Spleen (tissue), 11 donors: ENCODE measurements at regions not wholly inside any gene's neighbourhood (a gene's known extent, or its start where the extent isn't known, plus 50 kb on each side); places are given as distances from the start of the nearest gene placed in this dataset.

ENCODE experiments used
- DNase-seq: peaks from one replicate; pipeline ENCODE4 v3.0.0-alpha.2; 2020
- H3K27ac ChIP-seq, 8 donors: fragments of 200-600 bp; sonication (generic) in 7 of 8; 1 replicate in 4 of 8; 2 replicates in 4 of 8; pipeline versions ENCODE4 v1.5.0 to v1.8.0; 2016 to 2021; ENCODE audit warnings: inconsistent platforms in 4 of 8, mild to moderate bottlenecking in 4 of 8, moderate library complexity in 1 of 8
- H3K27me3 ChIP-seq, 7 donors: fragments of 200-600 bp; sonication (generic) in 6 of 7; replicated peaks in 1 of 7; 1 replicate in 4 of 7; 2 replicates in 3 of 7; pipeline versions ENCODE4 v1.5.0 to v1.8.0; 2016 to 2021; ENCODE audit warnings: inconsistent platforms in 3 of 7, mild to moderate bottlenecking in 1 of 7
- H3K36me3 ChIP-seq, 6 donors: fragments of 200-600 bp; sonication (generic) in 5 of 6; 1 replicate in 4 of 6; 2 replicates in 2 of 6; pipeline versions ENCODE4 v1.5.0 to v1.8.0; 2016 to 2021; ENCODE audit warnings: inconsistent platforms in 2 of 6
- H3K4me1 ChIP-seq, 6 donors: fragments of 200-600 bp; sonication (generic) in 5 of 6; 1 replicate in 3 of 6; 2 replicates in 3 of 6; pipeline versions ENCODE4 v1.5.0 to v1.8.0; 2016 to 2021; ENCODE audit warnings: inconsistent platforms in 3 of 6
- H3K4me3 ChIP-seq, 8 donors: fragments of 200-600 bp; sonication (generic) in 7 of 8; 1 replicate in 4 of 8; 2 replicates in 4 of 8; pipeline versions ENCODE4 v1.5.0 to v1.8.0; 2016 to 2021; ENCODE audit warnings: inconsistent platforms in 4 of 8, mild to moderate bottlenecking in 4 of 8, moderate library complexity in 2 of 8
- H3K9me3 ChIP-seq, 8 donors: fragments of 200-600 bp; sonication (generic) in 7 of 8; 1 replicate in 4 of 8; 2 replicates in 4 of 8; pipeline versions ENCODE4 v1.5.0 to v1.8.0; 2016 to 2021; ENCODE audit warnings: inconsistent platforms in 4 of 8
- CTCF ChIP-seq, 11 experiments: fragments of 200-600 bp in 7 of 11; fragments of 450-650 bp in 4 of 11; sonication (generic) in 4 of 11; IDR thresholded peaks in 8 of 11; conservative IDR thresholded peaks in 3 of 11; 1 replicate in 7 of 11; 2 replicates in 4 of 11; pipeline versions ENCODE4 v1.4.0 to v1.8.0; 2016 to 2021; ENCODE audit warnings: antibody characterized with exemption in 11 of 11, inconsistent platforms in 4 of 11, mild to moderate bottlenecking in 1 of 11
- POLR2A ChIP-seq, 3 donors: fragments of 450-650 bp; IDR thresholded peaks; one replicate each; pipeline ENCODE4 v1.5.1; 2017; ENCODE audit warnings: antibody characterized with exemption in 3 of 3, mild to moderate bottlenecking in 1 of 3
- POLR2AphosphoS5 ChIP-seq, 3 donors: sonication (generic); formaldehyde crosslinking; IDR thresholded peaks; one replicate each; pipeline ENCODE4 v1.5.1; 2017; ENCODE audit warnings: antibody characterized with exemption in 3 of 3
- WGBS, 5 donors: extraction: QIAGEN DNeasy Blood & Tissue Kit in 3 of 5; methylation state at CpG; one replicate each; pipeline versions ENCODE4 v1.1.5 to v1.1.7; 2013 to 2018; 5-methylcytosine and 5-hydroxymethylcytosine counted together
- intact Hi-C: fragments of 100-400 bp; cut with DNase I; formaldehyde crosslinking; loops from one replicate; pipeline ENCODE4 v1.15.0; 2023; ENCODE audit warnings: low total_unique reads
- donor health status: healthy with polysubstance abuse.
- donor health status: DM: no; HTN: no; CAD: no; lungs with moderate emphysema.
- donor health status: DM: no; HTN: no; CAD: no.
- donor health status: Bipolar disorder and iron deficiency.
- donor health status: healthy.
- donor health status: DM: no; HTN: no; CAD: no.
- donor health status: DM: yes; HTN: yes; CAD: no.

GRCh38 chr4:163991298-163991865 is 496.9 kb downstream of the TMA16 start:
- DNase-seq = no peak
- Histone ChIP-seq H3K27me3 (no peaks in the 10 kb centered on the region), H3K4me3 (no peak overlapping the region), H3K27ac (no peak overlapping the region), H3K36me3 (no peaks in the 10 kb centered on the region), H3K4me1 (no peaks in the 10 kb centered on the region), H3K9me3 (no peaks in the 10 kb centered on the region)
- TF ChIP-seq CTCF (IDR thresholded peaks at IDR 0.05 in 8 of 11, conservative IDR thresholded peaks at IDR 0.05 in 3 of 11) (no peak), POLR2AphosphoS5 (IDR thresholded peaks at IDR 0.05) (no peak), POLR2A (IDR thresholded peaks at IDR 0.05) (no peak)
- WGBS, 5 donors = 64 to 70% (median 65%) methylated on average over 3 of the region's 3 CpGs
- intact Hi-C loops = no loop called here

- 60 to 91% (median 70%) methylated on average over 1 of the region's 1 CpG for WGBS, 5 donors
- H3K27ac ChIP-seq = no peak overlapping the region
- peaks cover 0 to 24% (median 4%) of the 10 kb centered on the region in 8 donors for H3K9me3 ChIP-seq
- H3K4me1 ChIP-seq = no peaks in the 10 kb centered on the region
- no peak overlapping the region for H3K4me3 ChIP-seq
- intact Hi-C loops = no loop called here
- TF ChIP-seq POLR2A (IDR thresholded peaks at IDR 0.05) (no peak), CTCF (IDR thresholded peaks at IDR 0.05 in 8 of 11, conservative IDR thresholded peaks at IDR 0.05 in 3 of 11) (no peak), POLR2AphosphoS5 (IDR thresholded peaks at IDR 0.05) (no peak)
- no peak for DNase-seq
- no peaks in the 10 kb centered on the region for H3K27me3 ChIP-seq
- no peaks in the 10 kb centered on the region for H3K36me3 ChIP-seq
These were observed 514.9 kb downstream of the TMA16 start for GRCh38 chr4:164009435-164009834.

GRCh38 chr4:164011791-164012190 is 517.3 kb downstream of the TMA16 start:
- Histone ChIP-seq H3K4me3 (no peak overlapping the region), H3K9me3 (peaks cover 0 to 3% (median 0%) of the 10 kb centered on the region in 8 donors), H3K4me1 (no peaks in the 10 kb centered on the region), H3K27ac (no peak overlapping the region), H3K36me3 (no peaks in the 10 kb centered on the region), H3K27me3 (no peaks in the 10 kb centered on the region)
- 58 to 72% (median 63%) methylated on average over 4 of the region's 4 CpGs for WGBS, 5 donors
- intact Hi-C loops = no loop called here
- no peak for DNase-seq
- TF ChIP-seq POLR2AphosphoS5 (IDR thresholded peaks at IDR 0.05) (no peak), POLR2A (IDR thresholded peaks at IDR 0.05) (no peak), CTCF (IDR thresholded peaks at IDR 0.05 in 8 of 11, conservative IDR thresholded peaks at IDR 0.05 in 3 of 11) (no peak)

- no peak for DNase-seq
- intact Hi-C loops = no loop called here
- Histone ChIP-seq H3K27me3 (no peaks in the 10 kb centered on the region), H3K4me3 (no peak overlapping the region), H3K36me3 (no peaks in the 10 kb centered on the region), H3K4me1 (no peaks in the 10 kb centered on the region), H3K9me3 (peaks cover 0 to 3% (median 0%) of the 10 kb centered on the region in 8 donors), H3K27ac (no peak overlapping the region)
- 4 to 16% (median 10%) methylated on average over 3 of the region's 3 CpGs for WGBS, 5 donors
- peak in 3 of 11 experiments; percentile 8 to 10 (median 9) for TF ChIP-seq CTCF (IDR thresholded peaks at IDR 0.05 in 8 of 11, conservative IDR thresholded peaks at IDR 0.05 in 3 of 11)
- TF ChIP-seq POLR2AphosphoS5 (IDR thresholded peaks at IDR 0.05) = no peak
- no peak for TF ChIP-seq POLR2A (IDR thresholded peaks at IDR 0.05)
These were observed 518.0 kb downstream of the TMA16 start for GRCh38 chr4:164012396-164013027.
